ENCODE measurements at regions not wholly inside any gene's neighbourhood (a gene's known extent, or its start where the extent isn't known, plus 50 kb on each side); places are given as distances from the start of the nearest gene placed in this dataset.

- no peak overlapping the region for H4K91ac ChIP-seq (ENCODE audit: low read length)
These were observed 1205.5 kb downstream of the ARAP2 start for GRCh38 chr4:35038845-35039244.

GRCh38 chr4:35052546-35052945, 1191.8 kb downstream of the ARAP2 start:
- Histone ChIP-seq H3K36me3 (ENCODE audit: control insufficient read depth in 1 of 2, insufficient read depth in 2 of 2, low read depth in 1 of 2, low read length in 2 of 2) (no peaks in the 10 kb centered on the region), H2BK15ac (ENCODE audit: low read depth, poor library complexity, severe bottlenecking) (no peak overlapping the region), H2AFZ (ENCODE audit: low read depth, low read length) (no peak overlapping the region), H3K4me2 (ENCODE audit: low read length, poor library complexity, severe bottlenecking) (no peak overlapping the region), H3K27me3 (ENCODE audit: control insufficient read depth in 1 of 2, insufficient read depth in 1 of 2, low read length in 2 of 2) (no peaks in the 10 kb centered on the region), H3K4me1 (ENCODE audit: control insufficient read depth, insufficient read depth, low read depth, low read length) (no peaks in the 10 kb centered on the region), H2BK12ac (ENCODE audit: low read length in 2 of 2) (no peak overlapping the region), H2AK5ac (ENCODE audit: low read length, severe bottlenecking) (no peak overlapping the region), H3K23ac (ENCODE audit: low read length in 2 of 2) (no peak overlapping the region), H3K18ac (ENCODE audit: low read depth in 1 of 2, low read length in 2 of 2) (no peak overlapping the region), H2BK120ac (ENCODE audit: low read depth, low read length) (no peak overlapping the region), H4K91ac (ENCODE audit: low read length) (no peak overlapping the region), H3K27ac (ENCODE audit: low read length, poor library complexity, severe bottlenecking) (no peak overlapping the region), H2BK5ac (ENCODE audit: low read depth, low read length, poor library complexity, severe bottlenecking) (no peak overlapping the region), H4K8ac (ENCODE audit: low read length) (no peak overlapping the region), H3K9me3 (ENCODE audit: control insufficient read depth, low read length) (no peaks in the 10 kb centered on the region), H3K4me3 (ENCODE audit: insufficient read depth in 1 of 2, low read depth in 1 of 2, low read length in 2 of 2) (no peak overlapping the region), H3K9ac (ENCODE audit: low read length) (no peak overlapping the region), H3K79me1 (replicated peaks; ENCODE audit: low read length, poor library complexity, severe bottlenecking) (no peaks in the 10 kb centered on the region), H3K4ac (ENCODE audit: low read depth in 1 of 2, low read length in 2 of 2) (no peak overlapping the region), H3K14ac (ENCODE audit: low read length in 2 of 2) (no peak overlapping the region)
- 98% methylated on average over 6 of the region's 9 CpGs for WGBS
- no peak for DNase-seq

More at GRCh38 chr4:35038845-35039244, 1205.5 kb downstream of the ARAP2 start:
- Histone ChIP-seq H3K23ac (ENCODE audit: low read length in 2 of 2) (no peak overlapping the region), H2AK5ac (ENCODE audit: low read length, severe bottlenecking) (no peak overlapping the region), H3K27ac (ENCODE audit: low read length, poor library complexity, severe bottlenecking) (no peak overlapping the region), H3K27me3 (ENCODE audit: control insufficient read depth in 1 of 2, insufficient read depth in 1 of 2, low read length in 2 of 2) (no peaks in the 10 kb centered on the region), H3K4ac (ENCODE audit: low read depth in 1 of 2, low read length in 2 of 2) (no peak overlapping the region), H3K4me1 (ENCODE audit: control insufficient read depth, insufficient read depth, low read depth, low read length) (no peaks in the 10 kb centered on the region), H3K79me1 (replicated peaks; ENCODE audit: low read length, poor library complexity, severe bottlenecking) (no peaks in the 10 kb centered on the region), H3K9ac (ENCODE audit: low read length) (no peak overlapping the region), H3K9me3 (ENCODE audit: control insufficient read depth, low read length) (peaks cover 2% of the 10 kb centered on the region), H2BK5ac (ENCODE audit: low read depth, low read length, poor library complexity, severe bottlenecking) (no peak overlapping the region), H2AFZ (ENCODE audit: low read depth, low read length) (no peak overlapping the region), H3K4me3 (ENCODE audit: insufficient read depth in 1 of 2, low read depth in 1 of 2, low read length in 2 of 2) (no peak overlapping the region), H2BK15ac (ENCODE audit: low read depth, poor library complexity, severe bottlenecking) (no peak overlapping the region), H3K36me3 (ENCODE audit: control insufficient read depth in 1 of 2, insufficient read depth in 2 of 2, low read depth in 1 of 2, low read length in 2 of 2) (peaks cover 0 to 2% of the 10 kb centered on the region in 2 experiments), H2BK12ac (ENCODE audit: low read length in 2 of 2) (no peak overlapping the region), H3K18ac (ENCODE audit: low read depth in 1 of 2, low read length in 2 of 2) (no peak overlapping the region), H3K4me2 (ENCODE audit: low read length, poor library complexity, severe bottlenecking) (no peak overlapping the region), H3K14ac (ENCODE audit: low read length in 2 of 2) (no peak overlapping the region), H4K8ac (ENCODE audit: low read length) (no peak overlapping the region), H2BK120ac (ENCODE audit: low read depth, low read length) (no peak overlapping the region)
- DNase-seq, result no peak
- WGBS, result 91% methylated on average over 7 of the region's 7 CpGs

GRCh38 chr4:35063031-35063570, 1181.2 kb downstream of the ARAP2 start:
- H3K9me3 ChIP-seq (ENCODE audit: control insufficient read depth, low read length), result no peaks in the 10 kb centered on the region
- no peaks in the 10 kb centered on the region for H3K79me1 ChIP-seq (replicated peaks; ENCODE audit: low read length, poor library complexity, severe bottlenecking)
- H2AK5ac ChIP-seq (ENCODE audit: low read length, severe bottlenecking), result no peak overlapping the region
- no peak overlapping the region for H2AFZ ChIP-seq (ENCODE audit: low read depth, low read length)
- H3K4me3 ChIP-seq (ENCODE audit: insufficient read depth in 1 of 2, low read depth in 1 of 2, low read length in 2 of 2), result no peak overlapping the region
- no peaks in the 10 kb centered on the region for H3K4me1 ChIP-seq (ENCODE audit: control insufficient read depth, insufficient read depth, low read depth, low read length)
- H3K18ac ChIP-seq (ENCODE audit: low read depth in 1 of 2, low read length in 2 of 2), result no peak overlapping the region
- H3K27me3 ChIP-seq (ENCODE audit: control insufficient read depth in 1 of 2, insufficient read depth in 1 of 2, low read length in 2 of 2), result no peaks in the 10 kb centered on the region
- H4K91ac ChIP-seq (ENCODE audit: low read length), result no peak overlapping the region
- H3K23ac ChIP-seq (ENCODE audit: low read length in 2 of 2), result no peak overlapping the region
- no peak overlapping the region for H2BK12ac ChIP-seq (ENCODE audit: low read length in 2 of 2)
- H3K4me2 ChIP-seq (ENCODE audit: low read length, poor library complexity, severe bottlenecking), result no peak overlapping the region
- H3K27ac ChIP-seq (ENCODE audit: low read length, poor library complexity, severe bottlenecking), result no peak overlapping the region
- WGBS, result no CpG with 5 or more reads among the region's 1 CpG
- H3K4ac ChIP-seq (ENCODE audit: low read depth in 1 of 2, low read length in 2 of 2), result no peak overlapping the region
- no peak overlapping the region for H3K9ac ChIP-seq (ENCODE audit: low read length)
- no peak overlapping the region for H2BK15ac ChIP-seq (ENCODE audit: low read depth, poor library complexity, severe bottlenecking)
- no peak for DNase-seq
- H2BK5ac ChIP-seq (ENCODE audit: low read depth, low read length, poor library complexity, severe bottlenecking), result no peak overlapping the region
- no peak overlapping the region for H4K8ac ChIP-seq (ENCODE audit: low read length)
- no peak overlapping the region for H2BK120ac ChIP-seq (ENCODE audit: low read depth, low read length)
- no peaks in the 10 kb centered on the region for H3K36me3 ChIP-seq (ENCODE audit: control insufficient read depth in 1 of 2, insufficient read depth in 2 of 2, low read depth in 1 of 2, low read length in 2 of 2)
- no peak overlapping the region for H3K14ac ChIP-seq (ENCODE audit: low read length in 2 of 2)

- H2AFZ ChIP-seq (ENCODE audit: low read depth, low read length), result no peak overlapping the region
- no peak overlapping the region for H3K14ac ChIP-seq (ENCODE audit: low read length in 2 of 2)
- no peak overlapping the region for H2AK5ac ChIP-seq (ENCODE audit: low read length, severe bottlenecking)
- H3K4me1 ChIP-seq (ENCODE audit: control insufficient read depth, insufficient read depth, low read depth, low read length), result no peaks in the 10 kb centered on the region
- H4K8ac ChIP-seq (ENCODE audit: low read length), result no peak overlapping the region
- H4K91ac ChIP-seq (ENCODE audit: low read length), result no peak overlapping the region
- no peaks in the 10 kb centered on the region for H3K79me1 ChIP-seq (replicated peaks; ENCODE audit: low read length, poor library complexity, severe bottlenecking)
- no peak overlapping the region for H3K4ac ChIP-seq (ENCODE audit: low read depth in 1 of 2, low read length in 2 of 2)
- no peak overlapping the region for H3K18ac ChIP-seq (ENCODE audit: low read depth in 1 of 2, low read length in 2 of 2)
- H2BK12ac ChIP-seq (ENCODE audit: low read length in 2 of 2), result no peak overlapping the region
- WGBS, result 82% methylated on average over 3 of the region's 4 CpGs
- no peak overlapping the region for H3K23ac ChIP-seq (ENCODE audit: low read length in 2 of 2)
- DNase-seq, result no peak
- no peak overlapping the region for H3K27ac ChIP-seq (ENCODE audit: low read length, poor library complexity, severe bottlenecking)
- H3K27me3 ChIP-seq (ENCODE audit: control insufficient read depth in 1 of 2, insufficient read depth in 1 of 2, low read length in 2 of 2), result no peaks in the 10 kb centered on the region
- H2BK15ac ChIP-seq (ENCODE audit: low read depth, poor library complexity, severe bottlenecking), result no peak overlapping the region
- H3K36me3 ChIP-seq (ENCODE audit: control insufficient read depth in 1 of 2, insufficient read depth in 2 of 2, low read depth in 1 of 2, low read length in 2 of 2), result no peaks in the 10 kb centered on the region
- H2BK5ac ChIP-seq (ENCODE audit: low read depth, low read length, poor library complexity, severe bottlenecking), result no peak overlapping the region
- H3K4me2 ChIP-seq (ENCODE audit: low read length, poor library complexity, severe bottlenecking), result no peak overlapping the region
- no peaks in the 10 kb centered on the region for H3K9me3 ChIP-seq (ENCODE audit: control insufficient read depth, low read length)
- no peak overlapping the region for H3K9ac ChIP-seq (ENCODE audit: low read length)
- H3K4me3 ChIP-seq (ENCODE audit: insufficient read depth in 1 of 2, low read depth in 1 of 2, low read length in 2 of 2), result no peak overlapping the region
- no peak overlapping the region for H2BK120ac ChIP-seq (ENCODE audit: low read depth, low read length)
These were observed 1177.9 kb downstream of the ARAP2 start for GRCh38 chr4:35066406-35066805.
